NCI-H1694 (cell line): ENCODE measurements at regions not wholly inside any gene's neighbourhood (a gene's known extent, or its start where the extent isn't known, plus 50 kb on each side); places are given as distances from the start of the nearest gene placed in this dataset.

ENCODE experiments used
- DNase-seq: peaks from one replicate; lab custom pipeline; 2025; lab: John Stamatoyannopoulos, UW

GRCh38 chr19:28537896-28538295 is 675.1 kb downstream of the UQCRFS1 start:
- no peak for DNase-seq

GRCh38 chr19:28537079-28537478 is 675.9 kb downstream of the UQCRFS1 start:
- DNase-seq: no peak

GRCh38 chr19:28535352-28535775 is 677.6 kb downstream of the UQCRFS1 start:
- DNase-seq: no peak

- no peak for DNase-seq
Observed at GRCh38 chr19:28534766-28535351, 678.1 kb downstream of the UQCRFS1 start.

- DNase-seq: no peak
Observed at GRCh38 chr19:28532765-28533341, 680.1 kb downstream of the UQCRFS1 start.

GRCh38 chr19:28531979-28532378 is 681.0 kb downstream of the UQCRFS1 start:
- no peak for DNase-seq

GRCh38 chr19:28530406-28531035 is 682.4 kb downstream of the UQCRFS1 start:
- no peak for DNase-seq

GRCh38 chr19:28526038-28526437 is 686.9 kb downstream of the UQCRFS1 start:
- no peak for DNase-seq

- no peak for DNase-seq
Observed at GRCh38 chr19:28523619-28524018, 689.3 kb downstream of the UQCRFS1 start.

GRCh38 chr19:28522545-28522922 is 690.4 kb downstream of the UQCRFS1 start:
- no peak for DNase-seq

- no peak for DNase-seq
Observed at GRCh38 chr19:28521614-28522544, 691.1 kb downstream of the UQCRFS1 start.

- no peak for DNase-seq
Observed at GRCh38 chr19:28520998-28521568, 691.9 kb downstream of the UQCRFS1 start.

- DNase-seq: no peak
Observed at GRCh38 chr19:28519952-28520861, 692.7 kb downstream of the UQCRFS1 start.

- no peak for DNase-seq
Observed at GRCh38 chr19:28519218-28519779, 693.7 kb downstream of the UQCRFS1 start.

GRCh38 chr19:28516415-28516872 is 696.5 kb downstream of the UQCRFS1 start:
- DNase-seq: no peak

GRCh38 chr19:28514166-28514565 is 698.8 kb downstream of the UQCRFS1 start:
- DNase-seq: no peak

- DNase-seq: no peak
Observed at GRCh38 chr19:28511655-28512054, 701.3 kb downstream of the UQCRFS1 start.

GRCh38 chr19:28509079-28509895 is 703.7 kb downstream of the UQCRFS1 start:
- no peak for DNase-seq

GRCh38 chr19:28508666-28509065 is 704.3 kb downstream of the UQCRFS1 start:
- DNase-seq: no peak

GRCh38 chr19:28505933-28506332 is 707.0 kb downstream of the UQCRFS1 start:
- DNase-seq: no peak
